Cardiac muscle cell (in vitro differentiated cells and primary cell): ENCODE measurements at regions not wholly inside any gene's neighbourhood (a gene's known extent, or its start where the extent isn't known, plus 50 kb on each side); places are given as distances from the start of the nearest gene placed in this dataset.

ENCODE experiments used
- DNase-seq, 2 donors: peaks; one replicate each; pipeline versions ENCODE4 v3.0.0 to v3.0.0-alpha.2; 2010 to 2017; ENCODE audit warnings: low read depth in 1 of 2, low spot score in 1 of 2
- H3K27ac ChIP-seq: fragments of 200-600 bp; sonication (generic); 2 replicates; pipeline ENCODE4 v1.5.1; 2016
- H3K27me3 ChIP-seq: fragments of 200-600 bp; sonication (generic); 2 replicates; pipeline ENCODE4 v1.6.0; 2016; ENCODE audit warnings: control low read depth
- H3K36me3 ChIP-seq: fragments of 200-600 bp; sonication (generic); 2 replicates; pipeline ENCODE4 v1.5.1; 2016; ENCODE audit warnings: control low read depth
- H3K4me1 ChIP-seq: fragments of 200-600 bp; sonication (generic); 2 replicates; pipeline ENCODE4 v1.8.1; 2017; ENCODE audit warnings: low read depth, mild to moderate bottlenecking, mixed run types
- H3K4me3 ChIP-seq: fragments of 200-600 bp; sonication (generic); 2 replicates; pipeline ENCODE4 v1.5.1; 2016; ENCODE audit warnings: mild to moderate bottlenecking
- H3K9me3 ChIP-seq: fragments of 200-600 bp; sonication (generic); 2 replicates; pipeline ENCODE4 v1.5.1; 2017; ENCODE audit warnings: low read depth, mild to moderate bottlenecking, control low read depth
- CTCF ChIP-seq: IDR thresholded peaks from 2 replicates; pipeline ENCODE4 v1.5.1; 2012; ENCODE audit warnings: low read depth, mild to moderate bottlenecking, low read length

DNA sequence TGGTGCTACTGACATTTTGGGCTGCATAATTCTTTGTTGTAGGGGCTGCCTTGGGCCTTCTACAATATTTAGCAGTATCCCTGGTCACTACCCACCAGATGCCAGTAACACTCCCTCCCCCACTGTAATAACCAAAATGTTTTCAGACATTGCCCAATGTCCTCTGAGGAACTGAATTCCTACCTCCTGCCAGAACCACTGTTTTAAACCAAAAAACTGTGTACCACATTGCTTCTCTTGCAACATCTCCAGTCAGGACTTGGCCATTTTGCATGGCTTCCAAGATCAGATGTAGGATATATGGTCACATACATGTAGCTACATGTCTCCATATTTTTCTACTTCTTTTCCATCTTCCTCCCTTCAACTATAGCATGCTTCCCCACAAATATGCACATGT is 97.4 kb upstream of the IFNGR1 start:
- H3K36me3 ChIP-seq, result no peaks in the 10 kb centered on the region
- H3K4me1 ChIP-seq, result no peaks in the 10 kb centered on the region
- H3K4me3 ChIP-seq, result no peak overlapping the region
- no peak for TF ChIP-seq CTCF
- peak in 1 of 2 donors; percentile 36 for DNase-seq
- H3K27me3 ChIP-seq, result no peaks in the 10 kb centered on the region
- H3K9me3 ChIP-seq, result no peaks in the 10 kb centered on the region
- no peak overlapping the region for H3K27ac ChIP-seq

- Histone ChIP-seq H3K27ac (no peak overlapping the region), H3K27me3 (no peaks in the 10 kb centered on the region), H3K36me3 (no peaks in the 10 kb centered on the region), H3K9me3 (no peaks in the 10 kb centered on the region), H3K4me1 (no peaks in the 10 kb centered on the region), H3K4me3 (no peak overlapping the region)
- TF ChIP-seq CTCF, result no peak
- no peak for DNase-seq
Observed at GRCh38 chr6:137315081-137315480, 95.9 kb upstream of the IFNGR1 start.

DNA sequence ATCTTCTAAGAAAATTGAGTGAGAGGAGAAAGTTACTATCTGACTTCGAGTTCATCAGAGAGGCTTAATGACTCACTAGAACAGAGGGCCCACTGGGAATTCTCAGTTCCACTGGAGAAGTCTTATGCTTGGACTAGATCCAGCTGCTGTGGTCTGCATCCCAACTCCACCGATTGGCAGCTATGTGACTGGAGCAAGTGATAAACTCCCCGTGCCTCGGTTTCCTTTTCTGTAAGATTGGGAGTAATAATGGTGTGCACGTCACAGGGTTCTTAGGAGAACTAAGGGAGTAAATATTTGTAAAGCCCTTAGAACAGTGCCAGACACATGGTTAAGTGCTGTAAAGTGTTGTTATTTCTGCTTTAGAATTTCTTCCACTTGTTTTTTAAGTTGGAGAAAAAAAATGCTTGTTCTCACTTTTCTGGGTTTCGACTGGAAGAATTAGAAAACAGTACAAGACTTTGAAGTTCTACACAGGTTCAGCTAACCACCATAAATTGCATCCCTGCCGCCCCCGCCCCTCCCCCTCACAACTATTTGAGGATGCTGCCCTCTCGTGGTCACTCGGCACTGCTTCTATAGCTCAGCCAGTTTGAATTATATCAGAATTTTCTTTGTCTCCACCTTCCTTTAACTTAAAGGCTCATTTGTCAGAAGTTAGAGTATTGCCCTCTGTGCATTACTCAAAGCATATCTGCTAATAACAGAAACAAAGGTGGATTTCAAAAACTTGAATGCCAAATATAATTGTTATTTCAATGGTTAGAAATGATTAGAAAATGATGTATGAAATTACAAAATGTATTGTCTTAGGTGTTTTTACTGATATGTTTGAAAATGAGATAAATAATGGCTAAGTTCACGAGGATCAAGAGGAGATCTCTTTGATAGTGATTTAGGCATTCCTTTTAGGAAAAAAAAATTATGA is 95.0 kb upstream of the IFNGR1 start:
- no peaks in the 10 kb centered on the region for H3K4me1 ChIP-seq
- peak; percentile 86 for TF ChIP-seq CTCF
- no peaks in the 10 kb centered on the region for H3K36me3 ChIP-seq
- H3K27ac ChIP-seq, result no peak overlapping the region
- H3K4me3 ChIP-seq, result no peak overlapping the region
- no peaks in the 10 kb centered on the region for H3K27me3 ChIP-seq
- H3K9me3 ChIP-seq, result no peaks in the 10 kb centered on the region
- DNase-seq, result peak; percentile 82 to 91

- Histone ChIP-seq H3K36me3 (no peaks in the 10 kb centered on the region), H3K27ac (no peak overlapping the region), H3K27me3 (no peaks in the 10 kb centered on the region), H3K4me3 (no peak overlapping the region), H3K9me3 (no peaks in the 10 kb centered on the region), H3K4me1 (no peaks in the 10 kb centered on the region)
- DNase-seq, result no peak
- no peak for TF ChIP-seq CTCF
Observed at GRCh38 chr6:137313211-137313610, 94.0 kb upstream of the IFNGR1 start.

- no peak for TF ChIP-seq CTCF
- no peaks in the 10 kb centered on the region for H3K4me1 ChIP-seq
- no peak overlapping the region for H3K4me3 ChIP-seq
- H3K27me3 ChIP-seq, result no peaks in the 10 kb centered on the region
- no peak overlapping the region for H3K27ac ChIP-seq
- no peak for DNase-seq
- no peaks in the 10 kb centered on the region for H3K36me3 ChIP-seq
- no peaks in the 10 kb centered on the region for H3K9me3 ChIP-seq
Observed at GRCh38 chr6:137311940-137312339, 92.8 kb upstream of the IFNGR1 start.
